GM12878 (cell line): ENCODE measurements at regions not wholly inside any gene's neighbourhood (a gene's known extent, or its start where the extent isn't known, plus 50 kb on each side); places are given as distances from the start of the nearest gene placed in this dataset.

Source experiments
- ATAC-seq: fragments of 200-7000 bp; cut with Tn5 transposase; 3 replicates; pipeline ENCODE4 v1.9.1; 2020; ENCODE audit warnings: mild to moderate bottlenecking, moderate library complexity
- BruUV-seq: library from RNA; stranded (reverse); fragments of 400-500 nt; replicated peaks from 2 replicates; lab custom pipeline; 2021; lab: Mats Ljungman, UMichigan
- CTCF ChIA-PET: fragments of 300-600 bp; sonication (Branson Sonifier 250); formaldehyde crosslinking; extraction: SDS; loops from one replicate; lab custom pipeline; 2021; ENCODE audit warnings: inconsistent platforms; lab: Yijun Ruan, JAX
- POLR2A ChIA-PET: fragments of 350-600 bp; formaldehyde crosslinking; extraction: SDS; loops from one replicate; lab custom pipeline; 2021; ENCODE audit warnings: inconsistent platforms; lab: Charles Lee
- RAD21 ChIA-PET: fragments of 300-600 bp; sonication (Branson Sonifier 250); formaldehyde crosslinking; loops from one replicate; lab custom pipeline; 2023; ENCODE audit warnings: antibody characterized with exemption; ENCODE audit not compliant: unreplicated experiment; lab: Charles Lee
- SMC1A ChIA-PET: fragments of 300-600 bp; sonication (Branson Sonifier 250); formaldehyde crosslinking; loops from one replicate; lab custom pipeline; 2023; ENCODE audit not compliant: unreplicated experiment, uncharacterized antibody; lab: Charles Lee
- DNase-seq: peaks from one replicate; pipeline ENCODE4 v3.0.0-alpha.2; 2011; ENCODE audit warnings: low read depth, low spot score
- FAIRE-seq: peaks from 3 replicates; lab custom pipeline; 2011; peaks lifted over from hg19 to GRCh38; lab: Jason Lieb, UNC
- H2AFZ ChIP-seq: 2 replicates; pipeline ENCODE4 v1.6.0; 2011; ENCODE audit warnings: low read depth, low read length, control low read depth; ENCODE audit not compliant: control insufficient read depth
- H3K27ac ChIP-seq: 2 replicates; pipeline ENCODE4 v1.5.1; 2011; ENCODE audit warnings: control low read depth; ENCODE audit not compliant: control insufficient read depth, insufficient read depth
- H3K27me3 ChIP-seq, 2 experiments: replicated peaks in 1 of 2; 2 replicates each; pipeline versions ENCODE4 v1.6.0 to v1.6.1; 2011; ENCODE audit warnings: low read length in 1 of 2; ENCODE audit not compliant: control insufficient read depth in 2 of 2, insufficient read depth in 2 of 2
- H3K36me3 ChIP-seq, 2 experiments: 2 replicates each; pipeline ENCODE4 v1.5.1; 2011; ENCODE audit warnings: low read length in 1 of 2; ENCODE audit not compliant: control insufficient read depth in 2 of 2, insufficient read depth in 2 of 2
- H3K4me1 ChIP-seq: 2 replicates; pipeline ENCODE4 v1.6.1; 2011; ENCODE audit warnings: mild to moderate bottlenecking, low read length, moderate library complexity, mixed read lengths; ENCODE audit not compliant: control insufficient read depth, insufficient read depth
- H3K4me2 ChIP-seq: 2 replicates; pipeline ENCODE4 v1.6.0; 2011; ENCODE audit warnings: control low read depth; ENCODE audit not compliant: control insufficient read depth, insufficient read depth
- H3K4me3 ChIP-seq: fragments of 200-600 bp; sonication (generic); 2 replicates; pipeline ENCODE4 v1.5.1; 2016
- H3K79me2 ChIP-seq: 2 replicates; pipeline ENCODE4 v1.6.0; 2011; ENCODE audit warnings: low read length; ENCODE audit not compliant: control insufficient read depth, insufficient read depth
- H3K9ac ChIP-seq: 2 replicates; pipeline ENCODE4 v1.8.0; 2011; ENCODE audit warnings: low read length, control low read depth, mixed read lengths; ENCODE audit not compliant: control insufficient read depth, insufficient read depth
- H3K9me3 ChIP-seq: replicated peaks from 3 replicates; pipeline ENCODE4 v1.5.1; 2011; ENCODE audit warnings: mild to moderate bottlenecking, low read length; ENCODE audit not compliant: control insufficient read depth, insufficient read depth
- H4K20me1 ChIP-seq: 2 replicates; pipeline ENCODE4 v1.6.0; 2011; ENCODE audit not compliant: control insufficient read depth, insufficient read depth
- ATF2 ChIP-seq: IDR thresholded peaks from 2 replicates; pipeline ENCODE4 v1.6.1; 2012; ENCODE audit warnings: low read length, inconsistent platforms
- BCL3 ChIP-seq: IDR thresholded peaks from 2 replicates; pipeline ENCODE4 v1.6.1; 2011; ENCODE audit warnings: borderline replicate concordance, low read depth, mild to moderate bottlenecking, moderate library complexity, low read length; ENCODE audit not compliant: insufficient read depth, poor library complexity, severe bottlenecking
- CHD2 ChIP-seq: IDR thresholded peaks from 2 replicates; pipeline ENCODE4 v1.6.1; 2011; ENCODE audit warnings: low read depth, low read length, improper control_type of control experiment, borderline replicate concordance
- CREB1 ChIP-seq: IDR thresholded peaks from 2 replicates; pipeline ENCODE4 v1.6.1; 2012; ENCODE audit warnings: low read depth, mild to moderate bottlenecking, inconsistent platforms
- DPF2 ChIP-seq: fragments of 450-650 bp; IDR thresholded peaks from 2 replicates; pipeline ENCODE4 v1.6.1; 2017; ENCODE audit warnings: mild to moderate bottlenecking
- GATAD2B ChIP-seq: fragments of 450-650 bp; conservative IDR thresholded peaks from 2 replicates; pipeline ENCODE4 v1.6.1; 2017; ENCODE audit warnings: low read depth, mild to moderate bottlenecking, moderate library complexity
- IKZF2 ChIP-seq, 2 experiments: fragments of 450-650 bp; IDR thresholded peaks; 2 replicates each; pipeline ENCODE4 v1.6.1; 2017; ENCODE audit warnings: mild to moderate bottlenecking in 2 of 2, moderate library complexity in 2 of 2
- MYC ChIP-seq: IDR thresholded peaks from 2 replicates; pipeline ENCODE4 v1.6.1; 2011; ENCODE audit warnings: mild to moderate bottlenecking, low read length, moderate library complexity, inconsistent platforms; ENCODE audit not compliant: insufficient read depth, insufficient replicate concordance, insufficient read length, severe bottlenecking
- PAX8 ChIP-seq: fragments of 450-650 bp; IDR thresholded peaks from 2 replicates; pipeline ENCODE4 v1.6.1; 2017; ENCODE audit warnings: mild to moderate bottlenecking, moderate library complexity
- POLR2AphosphoS2 ChIP-seq: IDR thresholded peaks from 2 replicates; pipeline ENCODE4 v1.6.1; 2011; ENCODE audit warnings: low read depth, mild to moderate bottlenecking, low read length, improper control_type of control experiment, moderate library complexity
- RFX5 ChIP-seq: IDR thresholded peaks from 2 replicates; pipeline ENCODE4 v1.6.1; 2011; ENCODE audit warnings: low read depth, low read length, improper control_type of control experiment
- SUPT20H ChIP-seq: IDR thresholded peaks from 2 replicates; pipeline ENCODE4 v1.6.1; 2011; ENCODE audit warnings: low read depth, mild to moderate bottlenecking, low read length, moderate library complexity, borderline replicate concordance; ENCODE audit not compliant: control insufficient read depth
- TAF1 ChIP-seq: IDR thresholded peaks from 2 replicates; pipeline ENCODE4 v1.6.1; 2011; ENCODE audit warnings: mild to moderate bottlenecking, low read depth, low read length, borderline replicate concordance
- TCF12 ChIP-seq: IDR thresholded peaks from 2 replicates; pipeline ENCODE4 v1.6.1; 2011; ENCODE audit warnings: low read depth, mild to moderate bottlenecking, low read length
- TCF3 ChIP-seq: IDR thresholded peaks from 2 replicates; pipeline ENCODE4 v1.6.1; 2012; ENCODE audit warnings: low read depth, mild to moderate bottlenecking, low read length, borderline replicate concordance; ENCODE audit not compliant: insufficient read depth
- ZBTB11 ChIP-seq: fragments of 450-650 bp; formaldehyde crosslinking; IDR thresholded peaks from 2 replicates; pipeline ENCODE4 v1.5.0; 2022; ENCODE audit warnings: mild to moderate bottlenecking, missing genetic modification characterization
- ZNF384 ChIP-seq: IDR thresholded peaks from 2 replicates; pipeline ENCODE4 v1.6.1; 2012; ENCODE audit warnings: low read depth, mild to moderate bottlenecking, low read length, improper control_type of control experiment, borderline replicate concordance
- in situ Hi-C: fragments of 300-500 bp; cut with MboI; formaldehyde crosslinking; loops from 9 replicates; pipeline ENCODE4 v1.14.3; 2018; ENCODE audit warnings: mixed read lengths
- intact Hi-C: fragments of 100-400 bp; cut with micrococcal nuclease; formaldehyde crosslinking; loops from one replicate; pipeline ENCODE4 v1.14.2; 2022; ENCODE audit not compliant: unreplicated experiment

- TF ChIP-seq GATAD2B = no peak
Observed at GRCh38 chr4:67038228-67038566, 507.1 kb downstream of the CENPC start (continued).

GRCh38 chr4:67037504-67038227, 507.6 kb downstream of the CENPC start:
- ChIA-PET POLR2A (no interaction called here), CTCF (interaction anchor here (1.9 kb wide), 1 partner anchor 15 kb away, joined by 4 read pairs; no protein-coding TSS in a partner anchor), SMC1A (no interaction called here), RAD21 (no interaction called here)
- intact Hi-C loops (no loop called here), in situ Hi-C loops (no loop called here)
- Histone ChIP-seq H3K79me2 (no peaks in the 10 kb centered on the region), H4K20me1 (no peaks in the 10 kb centered on the region), H3K9me3 (no peaks in the 10 kb centered on the region), H3K27ac (no peak overlapping the region), H3K4me1 (no peaks in the 10 kb centered on the region), H3K4me3 (no peak overlapping the region), H3K4me2 (no peak overlapping the region), H3K9ac (no peak overlapping the region), H3K27me3 (no peaks in the 10 kb centered on the region), H2AFZ (no peak overlapping the region), H3K36me3 (no peaks in the 10 kb centered on the region)
- DNase-seq = no peak
- no TSS peak for BruUV-seq
- no peak for ATAC-seq
- no peak for FAIRE-seq
- TF ChIP-seq MYC (no peak), CHD2 (no peak), DPF2 (no peak), ZNF384 (no peak), ATF2 (no peak), POLR2AphosphoS2 (no peak), TCF12 (no peak), PAX8 (no peak), ZBTB11 (no peak), TCF3 (no peak), RFX5 (no peak), TAF1 (no peak), IKZF2 (IDR thresholded peaks at IDR 0.05) (no peak), BCL3 (no peak), CREB1 (no peak), SUPT20H (no peak)
